ENCODE measurements at regions not wholly inside any gene's neighbourhood (a gene's known extent, or its start where the extent isn't known, plus 50 kb on each side); places are given as distances from the start of the nearest gene placed in this dataset.
"Not testable (repeated sequence)": the region's sequence is repeated elsewhere in the genome, so short reads cannot be mapped to it uniquely, and the experiment has no call there.

DNA sequence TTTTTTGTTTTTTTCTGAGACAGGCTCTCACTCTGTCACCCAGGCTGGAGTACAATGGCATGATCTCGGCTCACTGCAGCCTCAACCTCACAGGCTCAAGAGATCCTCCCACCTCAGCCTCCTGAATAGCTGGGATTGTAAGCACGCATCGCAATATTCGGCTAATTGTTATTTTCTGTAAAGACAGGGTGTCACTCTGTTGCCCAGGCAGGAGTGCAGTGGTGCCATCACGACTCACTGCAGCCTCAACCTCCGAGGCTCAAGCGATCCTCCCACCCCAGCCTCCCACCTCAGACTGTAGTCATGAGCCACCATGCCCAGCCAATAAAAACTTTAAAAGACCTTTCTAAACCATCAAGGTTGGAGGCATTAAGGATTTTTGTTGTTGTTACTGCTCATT is 57.4 kb upstream of the TFRC start:
- no peak overlapping the region for H3K4me3 ChIP-seq
- TF ChIP-seq, protein P1, sequence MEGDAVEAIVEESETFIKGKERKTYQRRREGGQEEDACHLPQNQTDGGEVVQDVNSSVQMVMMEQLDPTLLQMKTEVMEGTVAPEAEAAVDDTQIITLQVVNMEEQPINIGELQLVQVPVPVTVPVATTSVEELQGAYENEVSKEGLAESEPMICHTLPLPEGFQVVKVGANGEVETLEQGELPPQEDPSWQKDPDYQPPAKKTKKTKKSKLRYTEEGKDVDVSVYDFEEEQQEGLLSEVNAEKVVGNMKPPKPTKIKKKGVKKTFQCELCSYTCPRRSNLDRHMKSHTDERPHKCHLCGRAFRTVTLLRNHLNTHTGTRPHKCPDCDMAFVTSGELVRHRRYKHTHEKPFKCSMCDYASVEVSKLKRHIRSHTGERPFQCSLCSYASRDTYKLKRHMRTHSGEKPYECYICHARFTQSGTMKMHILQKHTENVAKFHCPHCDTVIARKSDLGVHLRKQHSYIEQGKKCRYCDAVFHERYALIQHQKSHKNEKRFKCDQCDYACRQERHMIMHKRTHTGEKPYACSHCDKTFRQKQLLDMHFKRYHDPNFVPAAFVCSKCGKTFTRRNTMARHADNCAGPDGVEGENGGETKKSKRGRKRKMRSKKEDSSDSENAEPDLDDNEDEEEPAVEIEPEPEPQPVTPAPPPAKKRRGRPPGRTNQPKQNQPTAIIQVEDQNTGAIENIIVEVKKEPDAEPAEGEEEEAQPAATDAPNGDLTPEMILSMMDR (IDR thresholded peaks at IDR 0.05): no peak
- no peak overlapping the region for H3K27ac ChIP-seq
- intact Hi-C loops (cut with DNase I): no loop called here
- 81 to 91% methylated on average over 7 of the region's 7 CpGs for WGBS, 2 donors
- peaks cover 0 to 19% (median 0%) of the 10 kb centered on the region in 7 donors for H3K27me3 ChIP-seq
- ATAC-seq (no peak), DNase-seq (no peak)
- H3K9me3 ChIP-seq: no peaks in the 10 kb centered on the region
- H3K4me1 ChIP-seq: peaks cover 0 to 8% (median 0%) of the 10 kb centered on the region in 9 donors
- H3K36me3 ChIP-seq: no peaks in the 10 kb centered on the region

DNA sequence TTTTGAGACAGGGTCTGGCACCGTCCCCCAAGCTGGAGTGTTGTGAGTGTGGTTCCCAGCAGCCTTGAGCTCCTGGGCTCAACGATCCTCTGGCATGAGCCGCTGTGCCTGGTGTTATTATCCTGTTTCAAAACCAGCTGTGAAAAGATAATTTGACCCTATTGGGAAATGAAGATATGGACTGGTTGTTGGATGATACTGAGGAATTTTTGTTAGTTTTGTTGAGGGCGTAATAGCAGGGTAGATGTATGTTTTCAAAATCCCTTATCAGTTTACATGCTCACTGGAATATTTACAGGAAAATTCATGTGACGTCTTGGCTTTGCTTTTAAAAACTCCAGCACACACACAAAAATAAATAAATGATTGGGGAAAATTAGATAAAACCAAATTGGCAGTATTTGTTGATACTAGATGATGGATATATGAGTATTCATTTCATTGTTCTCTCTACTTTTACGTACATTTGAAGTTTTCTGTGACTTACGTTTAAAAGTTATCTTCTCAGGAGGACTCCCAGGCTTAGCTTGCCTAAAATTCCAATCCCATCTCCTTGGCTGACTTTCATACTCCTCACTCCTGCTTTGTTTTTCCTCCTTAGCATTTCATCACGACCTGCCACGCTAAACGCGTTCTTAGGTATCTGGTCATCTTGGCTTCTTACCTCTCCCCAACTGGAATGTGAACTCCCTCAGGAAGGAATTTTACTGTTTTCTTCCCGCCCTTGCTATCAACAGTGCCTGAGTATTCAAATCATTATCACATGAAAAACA is 56.8 kb upstream of the TFRC start:
- Histone ChIP-seq H3K36me3 (no peaks in the 10 kb centered on the region), H3K27me3 (peaks cover 0 to 13% (median 0%) of the 10 kb centered on the region in 7 donors), H3K9me3 (no peaks in the 10 kb centered on the region), H3K27ac (no peak overlapping the region), H3K4me1 (peaks cover 0 to 8% (median 0%) of the 10 kb centered on the region in 9 donors), H3K4me3 (no peak overlapping the region)
- ATAC-seq (no peak), DNase-seq (no peak)
- 48 to 56% methylated on average over 12 of the region's 12 CpGs for WGBS, 2 donors
- intact Hi-C loops (cut with DNase I): no loop called here
- TF ChIP-seq, protein P1 (IDR thresholded peaks at IDR 0.05): no peak

DNA sequence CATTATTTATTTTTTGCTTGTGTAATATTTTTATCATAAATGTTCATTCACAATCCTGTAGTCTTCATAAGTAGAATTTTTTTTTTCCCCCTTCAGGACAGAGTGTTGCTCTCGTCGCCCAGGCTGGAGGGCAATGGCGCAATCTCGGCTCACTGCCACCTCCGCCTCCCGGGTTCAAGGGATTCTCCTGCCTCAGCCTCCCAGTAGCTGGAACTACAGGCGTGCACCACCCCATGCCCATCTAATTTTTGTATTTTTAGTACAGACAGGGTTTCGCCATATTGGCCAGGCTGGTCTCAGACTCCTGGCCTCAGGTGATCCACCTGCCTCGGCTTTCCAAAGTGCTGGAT is 54.7 kb upstream of the TFRC start:
- intact Hi-C loops (cut with DNase I); DNase-seq; H3K27me3 ChIP-seq; H3K36me3 ChIP-seq; ATAC-seq; H3K9me3 ChIP-seq; H3K4me3 ChIP-seq; H3K4me1 ChIP-seq; H3K27ac ChIP-seq: not testable (repeated sequence)
- WGBS, 2 donors: 90 to 93% methylated on average over 9 of the region's 9 CpGs

DNA sequence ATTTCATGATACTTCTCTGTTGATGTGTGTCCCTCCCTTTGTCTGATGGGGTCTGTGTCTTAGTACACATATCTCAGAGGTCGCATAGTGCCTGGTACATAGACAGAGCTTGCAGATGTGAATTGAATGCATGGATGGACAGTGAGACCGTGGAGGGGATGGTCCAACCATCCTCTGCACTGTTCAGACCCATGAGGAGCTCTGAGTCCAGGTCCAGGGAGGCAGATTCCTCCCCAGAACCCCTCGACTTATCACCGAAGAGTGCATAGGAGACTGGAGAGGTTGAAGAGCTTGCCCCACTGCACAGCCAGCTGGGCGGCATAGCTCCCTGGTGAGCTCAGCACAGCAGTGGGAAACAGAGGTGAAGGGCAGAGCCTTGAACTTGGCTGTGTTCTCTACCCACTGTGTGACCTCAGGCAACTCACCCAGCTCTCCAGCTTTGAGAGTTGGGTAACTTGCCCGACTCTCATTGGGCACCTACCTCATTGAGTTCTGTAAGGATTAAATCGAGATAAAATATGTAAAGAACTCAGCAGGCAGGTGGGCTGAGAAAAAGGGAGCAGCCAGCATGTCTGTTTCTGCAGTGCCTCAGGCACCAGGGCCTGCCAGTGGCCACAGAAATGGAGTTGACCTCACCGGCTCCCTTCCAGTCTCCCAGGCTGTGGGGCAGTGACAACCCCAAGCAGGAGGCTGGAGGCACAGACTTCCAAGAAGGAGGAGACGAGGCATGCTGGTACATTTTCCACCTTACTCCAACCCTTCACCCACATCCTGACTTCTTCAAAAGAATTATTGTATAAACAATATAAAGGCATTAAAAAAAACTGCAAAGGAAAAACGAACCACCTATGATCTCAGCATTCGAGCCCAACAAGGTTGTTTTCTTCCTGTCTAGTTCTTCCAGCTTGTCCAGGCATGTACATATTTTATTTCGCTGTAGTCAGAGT is 54.1 kb upstream of the TFRC start:
- TF ChIP-seq, protein P1 (IDR thresholded peaks at IDR 0.05): no peak
- Histone ChIP-seq H3K27ac (peak overlapping the region in 3 of 10 donors; percentile 14 to 31 (median 19)), H3K9me3 (no peaks in the 10 kb centered on the region), H3K4me3 (no peak overlapping the region), H3K36me3 (no peaks in the 10 kb centered on the region), H3K4me1 (peaks cover 0 to 8% (median 0%) of the 10 kb centered on the region in 9 donors), H3K27me3 (no peaks in the 10 kb centered on the region)
- 58 to 71% methylated on average over 12 of the region's 12 CpGs for WGBS, 2 donors
- intact Hi-C loops (cut with DNase I): no loop called here
- peak in 6 of 8 donors; percentile 62 to 91 (median 67) for ATAC-seq
- DNase-seq: no peak

Measured in heart right ventricle (tissue), 16 donors.